DMS 273 (cell line): ENCODE measurements at regions not wholly inside any gene's neighbourhood (a gene's known extent, or its start where the extent isn't known, plus 50 kb on each side); places are given as distances from the start of the nearest gene placed in this dataset.

Experiments used
- DNase-seq: peaks from one replicate; lab custom pipeline; 2025; ENCODE audit not compliant: unreplicated experiment; lab: John Stamatoyannopoulos, UW

- no peak for DNase-seq
These were observed 210.0 kb downstream of the KLHL4 start for GRCh38 chrX:87727620-87728019.

DNA sequence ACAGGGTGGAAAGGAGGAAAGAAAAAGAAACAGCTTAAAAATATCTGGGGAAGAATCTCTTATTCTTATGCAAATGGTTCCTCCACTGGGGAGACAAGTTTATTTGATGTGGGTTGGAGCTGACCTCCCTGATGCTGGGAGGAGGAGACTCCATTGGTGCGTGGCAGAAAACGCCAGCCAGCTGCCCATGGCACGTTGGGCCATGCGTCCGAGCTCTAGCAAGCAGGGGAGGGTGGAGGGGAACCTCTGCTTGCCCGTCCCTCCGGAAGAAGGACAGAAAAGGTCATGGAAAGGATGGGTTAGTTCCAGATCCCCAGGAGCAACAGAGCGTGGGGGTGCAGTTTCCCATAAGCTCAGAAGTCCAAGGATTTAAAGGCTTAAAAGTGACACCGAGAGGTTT is 210.4 kb downstream of the KLHL4 start:
- no peak for DNase-seq

GRCh38 chrX:87728459-87728858 is 210.9 kb downstream of the KLHL4 start:
- DNase-seq: no peak

DNA sequence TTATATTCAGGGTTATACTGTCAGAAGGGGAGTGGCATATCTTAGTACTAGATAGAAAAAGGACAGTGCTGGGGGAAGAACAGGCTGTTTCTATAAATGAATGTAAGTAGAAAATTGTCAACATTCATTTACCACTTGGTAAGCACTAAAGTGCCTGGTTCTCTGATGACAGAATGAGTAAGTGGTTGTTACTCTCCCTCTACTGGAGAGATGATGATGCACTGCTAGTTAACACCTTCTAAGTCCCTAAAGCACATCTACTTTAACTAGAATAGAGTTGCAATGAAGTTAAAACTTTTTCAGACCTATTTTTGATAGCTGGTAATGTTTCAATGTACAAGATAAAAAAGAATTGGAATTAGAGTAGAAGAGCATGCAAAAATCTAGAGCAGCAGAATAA is 214.5 kb downstream of the KLHL4 start:
- no peak for DNase-seq

DNA sequence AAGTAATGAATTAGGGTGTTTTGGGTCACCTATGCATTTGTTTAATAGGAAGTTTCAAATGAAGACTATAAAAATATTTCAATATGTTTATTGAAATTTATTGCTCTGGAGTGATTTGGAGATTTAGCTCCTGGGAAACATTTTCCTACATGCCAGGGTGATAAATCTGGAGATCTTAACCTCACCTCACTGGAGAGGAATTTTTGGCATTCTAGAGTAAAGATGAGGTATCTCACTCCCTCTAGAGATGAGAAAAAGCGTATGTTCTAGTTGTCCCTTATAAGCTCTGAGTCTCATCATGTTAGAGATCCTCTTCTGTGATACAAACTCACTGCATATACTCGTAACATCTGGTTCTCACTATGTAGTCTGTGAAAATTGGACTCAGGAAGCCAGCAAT is 219.0 kb downstream of the KLHL4 start:
- no peak for DNase-seq

GRCh38 chrX:87744391-87744790 is 226.8 kb downstream of the KLHL4 start:
- no peak for DNase-seq

GRCh38 chrX:87755493-87755892 is 237.9 kb downstream of the KLHL4 start:
- no peak for DNase-seq

- DNase-seq: no peak
These were observed 271.4 kb downstream of the KLHL4 start for GRCh38 chrX:87788976-87789375.

GRCh38 chrX:87798039-87798438 is 280.4 kb downstream of the KLHL4 start:
- DNase-seq: no peak

DNA sequence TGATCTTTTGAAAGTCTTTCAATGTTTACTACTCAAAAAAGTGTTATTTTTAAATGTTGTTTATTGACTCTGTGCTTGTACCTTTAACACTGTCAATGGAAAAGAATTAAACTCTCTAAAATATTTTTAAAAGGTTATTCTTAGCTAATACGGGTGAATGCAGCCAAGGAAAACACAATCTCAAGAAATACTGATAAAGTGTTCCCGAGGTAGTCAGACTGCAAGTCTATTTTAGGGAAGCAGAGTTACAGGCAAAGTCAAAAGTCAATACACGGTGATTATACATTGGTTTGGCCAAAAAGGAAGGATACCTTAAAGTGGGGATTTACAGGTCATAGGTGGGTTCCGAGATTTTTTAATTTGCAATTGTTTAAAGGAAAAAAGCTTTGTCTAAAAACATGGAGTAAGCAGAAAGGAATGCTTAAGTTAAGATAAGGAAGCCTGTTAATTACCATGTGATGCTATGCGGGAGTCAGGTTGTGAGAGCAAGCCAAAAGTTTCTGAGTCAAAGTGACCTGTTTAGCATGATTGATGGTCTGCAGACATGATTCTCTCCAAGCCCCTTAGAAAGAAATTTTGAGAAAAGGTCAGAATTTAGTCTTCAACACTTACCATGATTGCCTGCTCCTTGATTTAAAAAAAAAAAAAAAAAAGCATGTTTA is 288.4 kb downstream of the KLHL4 start:
- no peak for DNase-seq

DNA sequence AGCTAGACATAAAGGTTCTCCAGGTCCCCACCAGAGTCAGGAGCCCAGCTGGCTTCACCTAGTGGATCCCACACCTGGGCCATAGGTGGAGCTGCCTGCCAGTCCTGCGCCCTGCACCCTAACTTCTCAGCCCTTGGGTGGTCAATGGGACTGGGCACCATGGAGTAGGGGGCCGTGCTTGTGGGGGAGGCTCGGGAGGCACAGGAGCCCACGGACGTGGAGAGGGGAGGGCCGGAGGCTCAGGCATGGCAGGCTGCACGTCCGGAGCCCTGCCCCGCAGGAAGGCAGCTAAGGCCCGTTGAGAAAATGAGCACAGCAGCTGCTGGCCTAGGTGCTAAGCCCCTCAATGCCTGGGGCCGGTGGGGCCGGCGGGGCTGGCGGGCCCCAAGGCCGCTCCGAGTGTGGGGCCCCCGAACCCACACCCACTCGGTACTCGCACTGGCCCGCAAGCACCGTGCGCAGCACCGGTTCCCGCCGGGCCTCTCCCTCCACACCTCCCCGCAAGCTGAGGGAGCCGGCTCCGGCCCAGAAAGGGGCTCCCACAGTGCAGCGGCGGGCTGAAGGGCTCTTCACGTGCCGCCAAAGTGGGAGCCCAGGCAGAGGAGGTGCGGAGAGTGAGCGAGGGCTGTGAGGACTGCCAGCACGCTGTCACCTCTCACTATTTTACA is 291.1 kb downstream of the KLHL4 start:
- DNase-seq: no peak

- DNase-seq: no peak
These were observed 296.0 kb downstream of the KLHL4 start for GRCh38 chrX:87813566-87813965.

- DNase-seq: no peak
These were observed 329.4 kb downstream of the KLHL4 start for GRCh38 chrX:87846956-87847355.

DNA sequence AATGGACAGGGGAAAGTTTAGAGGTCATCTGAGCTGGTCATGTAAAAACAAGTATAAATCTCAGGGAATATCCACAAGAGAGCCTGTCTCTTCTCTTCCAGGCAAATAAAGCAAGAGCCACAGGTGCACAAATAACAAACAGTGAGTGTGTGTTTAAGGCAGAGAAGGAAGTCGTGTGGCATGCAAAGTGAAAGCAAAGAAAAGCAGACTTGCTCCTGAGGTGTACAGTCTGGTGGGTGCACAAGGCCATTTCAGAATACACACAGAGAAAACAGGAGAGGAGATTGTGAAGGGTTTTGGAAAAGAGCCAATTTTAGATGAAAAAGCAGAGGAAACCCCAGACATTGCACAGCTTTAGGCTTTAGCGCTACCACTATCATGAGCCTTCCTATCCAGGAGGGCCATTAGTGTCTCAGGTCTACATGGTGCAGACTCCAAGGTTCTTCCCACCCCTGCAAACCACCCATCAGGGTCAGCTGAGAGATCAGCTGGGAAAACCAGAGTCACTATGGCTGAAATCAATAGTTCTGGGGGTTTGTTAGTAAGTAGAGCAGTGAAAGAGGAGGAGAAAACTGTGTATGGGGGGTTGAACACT is 355.8 kb downstream of the KLHL4 start:
- no peak for DNase-seq

GRCh38 chrX:87874043-87874442 is 356.4 kb downstream of the KLHL4 start:
- DNase-seq: no peak

GRCh38 chrX:87878926-87879325 is 361.3 kb downstream of the KLHL4 start:
- no peak for DNase-seq

DNA sequence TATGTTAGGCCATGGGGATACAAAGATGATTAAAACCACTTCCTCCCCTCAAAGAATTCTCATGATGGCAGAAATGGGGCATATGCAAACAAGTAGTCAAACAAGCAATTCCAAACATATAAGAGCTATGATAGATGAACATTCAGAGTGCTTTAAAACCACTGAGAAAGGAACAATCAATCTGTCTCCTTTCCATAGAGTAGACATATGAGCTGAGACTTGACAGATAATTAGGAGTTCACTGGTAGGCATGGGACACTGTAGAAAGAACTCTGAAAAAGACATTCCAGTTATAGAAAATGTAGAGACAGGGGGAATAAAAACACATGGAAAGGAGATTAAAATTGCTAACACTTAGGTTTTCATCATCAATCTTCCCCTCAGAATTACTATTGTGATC is 372.8 kb downstream of the KLHL4 start:
- no peak for DNase-seq

- DNase-seq: no peak
These were observed 377.8 kb downstream of the KLHL4 start for GRCh38 chrX:87895421-87895820.

DNA sequence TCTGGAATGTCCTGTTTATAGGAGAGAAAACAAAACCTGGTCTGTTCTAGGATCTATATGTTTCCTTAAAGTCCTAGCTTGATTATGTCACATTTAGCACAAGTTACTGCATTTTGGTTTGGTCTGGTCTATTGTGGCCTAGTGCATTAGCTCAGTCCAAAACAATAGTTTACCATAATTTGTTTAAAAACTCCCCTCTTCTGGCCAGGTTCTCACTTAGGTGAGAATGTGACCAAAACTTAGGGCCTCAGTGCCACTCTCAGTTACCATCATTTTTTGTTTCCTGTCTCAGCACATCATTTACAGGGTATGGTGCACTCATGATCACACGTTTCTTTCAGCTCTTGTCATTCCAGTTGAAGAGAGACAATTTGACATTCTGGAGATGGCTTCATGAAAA is 378.5 kb downstream of the KLHL4 start:
- no peak for DNase-seq

DNA sequence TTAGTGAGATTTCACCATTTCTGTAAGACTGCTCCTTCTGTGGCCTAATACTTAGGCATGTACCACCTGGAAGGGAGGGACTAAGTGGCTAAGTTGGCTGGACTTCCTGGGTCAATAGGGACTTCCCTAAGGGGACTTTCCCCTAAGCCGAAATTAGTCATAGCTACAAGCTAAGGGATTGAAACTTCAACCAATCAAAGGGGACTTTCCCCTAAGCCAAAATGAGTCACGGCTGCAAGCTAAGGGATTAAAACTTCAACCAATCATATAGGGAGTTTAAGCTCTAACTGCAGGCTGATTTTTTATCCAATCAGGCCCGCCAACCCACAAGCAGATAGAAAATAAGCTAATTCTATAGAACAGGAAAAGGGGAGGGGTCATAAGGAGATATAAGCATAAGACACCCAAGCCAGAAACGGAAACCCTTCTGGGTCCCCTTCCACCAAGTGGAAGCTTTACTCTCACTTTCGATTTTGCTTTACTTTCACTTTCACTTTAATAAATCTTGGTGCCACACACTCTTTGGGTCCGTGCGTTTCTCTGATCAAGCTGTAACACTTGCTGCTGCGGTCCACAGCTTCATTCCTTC is 382.8 kb downstream of the KLHL4 start:
- DNase-seq: peak; percentile 25

GRCh38 chrX:87901060-87901459 is 383.5 kb downstream of the KLHL4 start:
- DNase-seq: no peak

DNA sequence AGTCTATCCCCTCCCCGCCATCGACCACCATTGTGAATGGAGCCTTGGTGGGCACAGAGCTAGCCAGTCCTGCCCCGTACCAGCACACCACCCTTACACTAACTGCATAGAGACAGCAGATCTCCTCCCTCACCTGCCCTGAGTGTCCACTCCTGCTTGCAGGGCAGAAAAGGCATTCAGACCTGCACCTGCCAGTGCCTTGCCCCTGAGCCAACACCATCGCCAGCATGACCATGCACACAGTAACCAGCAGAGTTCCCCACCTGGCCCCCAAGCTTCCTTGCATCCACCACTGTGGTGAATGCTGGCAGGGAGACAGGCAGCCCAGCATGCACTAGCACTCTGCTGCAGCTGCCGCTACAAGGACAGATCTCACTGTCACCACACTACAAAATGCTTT is 397.1 kb downstream of the KLHL4 start:
- no peak for DNase-seq
